Astrocyte of the cerebellum (primary cell): ENCODE measurements at regions not wholly inside any gene's neighbourhood (a gene's known extent, or its start where the extent isn't known, plus 50 kb on each side); places are given as distances from the start of the nearest gene placed in this dataset.

Experiments
- DNase-seq: peaks from one replicate; pipeline ENCODE4 v3.0.0-alpha.2; 2011; ENCODE audit warnings: low read depth
- H3K4me3 ChIP-seq: 2 replicates; pipeline ENCODE4 v1.5.1; 2011; ENCODE audit warnings: mild to moderate bottlenecking, low read depth, low read length, moderate library complexity
- in situ Hi-C: cut with HindIII; loops from 2 replicates; pipeline ENCODE4 v1.10.0; 2017; ENCODE audit warnings: low sequenced_read_pairs
- TF ChIP-seq, protein P1 (sequence below): IDR thresholded peaks from 2 replicates; pipeline ENCODE4 v1.5.1; 2012; ENCODE audit warnings: low read length, low read depth, moderate library complexity, mild to moderate bottlenecking; ENCODE audit errors: missing control alignments

DNA sequence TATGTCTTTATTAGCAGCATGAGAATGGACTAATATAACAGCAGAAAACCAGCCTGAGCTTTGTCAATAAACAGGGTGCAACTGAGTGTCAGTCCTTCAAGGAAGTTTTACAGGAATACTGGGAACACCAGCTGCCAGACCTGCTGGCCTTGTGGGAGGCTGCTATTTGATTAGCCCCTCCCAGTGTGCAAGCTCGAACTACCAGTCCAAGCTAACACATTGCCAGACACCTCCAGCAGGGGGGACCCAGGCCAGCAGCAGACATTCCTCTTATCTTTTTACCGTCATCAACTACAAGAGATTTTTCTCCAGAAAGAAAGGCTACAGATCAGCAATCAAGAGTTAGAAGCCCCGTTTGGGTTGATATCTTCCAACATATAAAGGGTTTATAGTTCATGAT, 942.8 kb upstream of the TENM4 start:
- TF ChIP-seq, protein P1, sequence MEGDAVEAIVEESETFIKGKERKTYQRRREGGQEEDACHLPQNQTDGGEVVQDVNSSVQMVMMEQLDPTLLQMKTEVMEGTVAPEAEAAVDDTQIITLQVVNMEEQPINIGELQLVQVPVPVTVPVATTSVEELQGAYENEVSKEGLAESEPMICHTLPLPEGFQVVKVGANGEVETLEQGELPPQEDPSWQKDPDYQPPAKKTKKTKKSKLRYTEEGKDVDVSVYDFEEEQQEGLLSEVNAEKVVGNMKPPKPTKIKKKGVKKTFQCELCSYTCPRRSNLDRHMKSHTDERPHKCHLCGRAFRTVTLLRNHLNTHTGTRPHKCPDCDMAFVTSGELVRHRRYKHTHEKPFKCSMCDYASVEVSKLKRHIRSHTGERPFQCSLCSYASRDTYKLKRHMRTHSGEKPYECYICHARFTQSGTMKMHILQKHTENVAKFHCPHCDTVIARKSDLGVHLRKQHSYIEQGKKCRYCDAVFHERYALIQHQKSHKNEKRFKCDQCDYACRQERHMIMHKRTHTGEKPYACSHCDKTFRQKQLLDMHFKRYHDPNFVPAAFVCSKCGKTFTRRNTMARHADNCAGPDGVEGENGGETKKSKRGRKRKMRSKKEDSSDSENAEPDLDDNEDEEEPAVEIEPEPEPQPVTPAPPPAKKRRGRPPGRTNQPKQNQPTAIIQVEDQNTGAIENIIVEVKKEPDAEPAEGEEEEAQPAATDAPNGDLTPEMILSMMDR = no peak
- in situ Hi-C loops = no loop called here
- no peak for DNase-seq
- no peak overlapping the region for H3K4me3 ChIP-seq

- TF ChIP-seq, protein P1 = no peak
- no peak for DNase-seq
- in situ Hi-C loops = no loop called here
Observed at GRCh38 chr11:80379620-80380278, 938.9 kb upstream of the TENM4 start.

DNA sequence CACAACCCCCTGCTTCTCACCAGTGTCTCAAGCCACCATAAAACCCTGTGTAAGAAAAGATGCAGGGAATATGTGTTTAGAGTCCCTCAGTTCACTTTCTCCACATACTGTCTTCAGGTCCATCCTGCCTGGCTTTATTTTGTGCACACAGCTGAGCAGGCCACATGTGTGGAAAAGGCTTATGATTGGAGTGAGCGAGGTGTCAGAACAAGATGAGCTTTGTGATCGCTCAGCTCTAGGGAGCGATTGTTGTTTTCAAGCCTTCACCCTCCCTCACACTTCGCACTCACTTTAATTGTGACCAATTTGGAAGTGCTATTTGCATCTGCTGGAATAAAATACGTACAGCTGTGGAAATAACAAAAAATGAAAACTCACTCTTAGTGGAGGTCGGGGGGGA, 931.1 kb upstream of the TENM4 start:
- no peak overlapping the region for H3K4me3 ChIP-seq
- in situ Hi-C loops = no loop called here
- DNase-seq = no peak
- TF ChIP-seq, protein P1 = no peak

More at GRCh38 chr11:80379620-80380278, 938.9 kb upstream of the TENM4 start:
- no peak overlapping the region for H3K4me3 ChIP-seq

- in situ Hi-C loops = no loop called here
- no peak overlapping the region for H3K4me3 ChIP-seq
- TF ChIP-seq, protein P1 = no peak
Observed at GRCh38 chr11:80365980-80366379, 925.1 kb upstream of the TENM4 start.

GRCh38 chr11:80365076-80365725, 924.4 kb upstream of the TENM4 start:
- TF ChIP-seq, protein P1 = no peak
- in situ Hi-C loops = no loop called here
- no peak for DNase-seq
- H3K4me3 ChIP-seq = no peak overlapping the region

More at GRCh38 chr11:80365980-80366379, 925.1 kb upstream of the TENM4 start:
- no peak for DNase-seq

- H3K4me3 ChIP-seq = no peak overlapping the region
- no peak for DNase-seq
- TF ChIP-seq, protein P1 = no peak
- in situ Hi-C loops = no loop called here
Observed at GRCh38 chr11:80362563-80363340, 921.9 kb upstream of the TENM4 start.
